Effector memory CD8-positive, alpha-beta T cell (primary cell): ENCODE measurements at regions not wholly inside any gene's neighbourhood (a gene's known extent, or its start where the extent isn't known, plus 50 kb on each side); places are given as distances from the start of the nearest gene placed in this dataset.

Source experiments
- ATAC-seq: fragments of 150-1000 bp; cut with Tn5 transposase; replicated peaks from 2 replicates; pipeline ENCODE4 v1.10.0; 2021; ENCODE audit warnings: mild to moderate bottlenecking, moderate library complexity
- DNase-seq, 3 experiments: peaks; one replicate each; pipeline ENCODE4 v3.0.0; 2021
- H3K27ac Mint-ChIP-seq, 2 donors: one replicate each; pipeline ENCODE4 v1.8.0; 2022; ENCODE audit warnings: mild to moderate bottlenecking in 2 of 2, mixed read lengths in 2 of 2, moderate library complexity in 2 of 2
- H3K27me3 Mint-ChIP-seq, 2 donors: one replicate each; pipeline ENCODE4 v1.8.0; 2022; ENCODE audit warnings: mixed read lengths in 2 of 2
- H3K36me3 Mint-ChIP-seq: one replicate; pipeline ENCODE4 v1.8.0; 2022; ENCODE audit warnings: mild to moderate bottlenecking, moderate library complexity, mixed read lengths; ENCODE audit not compliant: insufficient read depth
- H3K4me1 Mint-ChIP-seq, 2 donors: one replicate each; pipeline ENCODE4 v1.8.0; 2022; ENCODE audit warnings: low read depth in 2 of 2, mixed read lengths in 2 of 2
- H3K4me3 Mint-ChIP-seq, 2 donors: one replicate each; pipeline ENCODE4 v1.8.0; 2022; ENCODE audit warnings: mild to moderate bottlenecking in 2 of 2, mixed read lengths in 2 of 2, moderate library complexity in 2 of 2
- H3K9me3 Mint-ChIP-seq, 2 donors: one replicate each; pipeline ENCODE4 v1.8.0; 2022; ENCODE audit warnings: mixed read lengths in 2 of 2

DNA sequence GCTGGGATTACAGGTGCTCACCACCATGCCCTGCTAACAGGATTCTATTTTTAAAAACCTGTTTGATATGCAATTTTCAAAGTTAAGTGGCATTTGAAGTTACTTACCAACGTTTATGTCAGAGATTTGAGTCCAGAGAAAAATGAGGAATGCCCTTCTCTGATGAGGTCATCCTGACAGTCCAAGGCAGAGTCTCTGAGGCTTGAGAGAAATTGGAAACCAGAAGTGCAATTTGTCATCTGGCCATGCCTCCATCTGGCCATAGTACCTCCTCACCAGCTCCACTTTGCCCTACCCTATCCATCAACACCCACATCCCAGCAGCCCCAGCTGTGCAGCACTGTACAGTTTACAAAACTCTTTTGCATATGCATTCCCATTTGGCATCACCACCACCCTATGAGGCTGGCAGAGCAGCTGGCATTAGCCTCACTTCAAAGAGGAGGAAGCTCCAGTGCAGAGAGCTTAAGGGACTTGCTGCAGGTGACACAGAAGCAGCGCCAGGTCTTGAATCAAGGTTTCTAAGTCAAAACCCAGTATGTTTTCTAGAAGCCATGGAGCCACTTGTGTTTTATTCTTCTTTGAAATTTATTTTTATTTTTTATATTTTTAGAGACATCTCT is 54.5 kb upstream of the PDZD8 start:
- Mint-ChIP-seq H3K36me3 (no peaks in the 10 kb centered on the region), H3K4me3 (no peak overlapping the region), H3K9me3 (no peaks in the 10 kb centered on the region), H3K27ac (no peak overlapping the region), H3K4me1 (peaks cover 0 to 4% of the 10 kb centered on the region in 2 donors), H3K27me3 (peaks cover 30 to 38% of the 10 kb centered on the region in 2 donors)
- ATAC-seq (no peak), DNase-seq (no peak)

- peaks cover 9 to 20% of the 10 kb centered on the region in 2 donors for H3K27me3 Mint-ChIP-seq
- no peak overlapping the region for H3K27ac Mint-ChIP-seq
- H3K36me3 Mint-ChIP-seq, result no peaks in the 10 kb centered on the region
- H3K4me1 Mint-ChIP-seq, result peaks cover 0 to 2% of the 10 kb centered on the region in 2 donors
- H3K9me3 Mint-ChIP-seq, result no peaks in the 10 kb centered on the region
- no peak for DNase-seq
- ATAC-seq, result no peak
- H3K4me3 Mint-ChIP-seq, result no peak overlapping the region
Observed at GRCh38 chr10:117427356-117427755, 52.1 kb upstream of the PDZD8 start.

DNA sequence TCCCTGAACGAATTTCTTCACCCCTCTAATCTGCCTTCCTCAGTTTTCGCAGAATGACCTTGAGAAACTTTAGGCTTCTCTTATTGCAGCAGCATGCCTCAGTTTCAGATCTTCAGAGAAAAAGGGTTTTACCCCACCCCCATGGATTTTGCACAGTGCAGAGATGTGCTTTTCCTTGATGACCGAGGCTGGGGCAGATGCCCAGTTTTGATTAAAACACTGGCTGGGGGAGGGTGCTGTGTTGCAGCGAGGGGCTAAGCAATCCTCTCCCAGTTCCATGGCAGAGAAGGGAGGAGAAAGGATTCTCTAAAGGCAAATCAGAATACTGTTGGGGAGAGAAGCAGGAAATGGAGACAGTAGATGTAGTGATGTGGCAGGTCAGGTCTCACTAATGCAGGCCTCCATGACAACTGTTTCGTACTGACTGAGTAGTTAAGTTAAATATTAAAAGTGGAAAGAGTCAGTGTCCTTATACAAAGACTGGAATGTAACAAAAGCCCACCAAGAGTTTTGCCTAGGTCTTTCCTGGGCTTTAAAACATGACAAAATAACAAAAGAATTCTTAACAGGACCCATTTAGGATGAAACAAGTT is 50.8 kb upstream of the PDZD8 start:
- no peak for ATAC-seq
- no peaks in the 10 kb centered on the region for H3K36me3 Mint-ChIP-seq
- H3K9me3 Mint-ChIP-seq, result no peaks in the 10 kb centered on the region
- peaks cover 5 to 19% of the 10 kb centered on the region in 2 donors for H3K27me3 Mint-ChIP-seq
- no peak for DNase-seq
- peaks cover 0 to 2% of the 10 kb centered on the region in 2 donors for H3K4me1 Mint-ChIP-seq
- H3K4me3 Mint-ChIP-seq, result no peak overlapping the region
- H3K27ac Mint-ChIP-seq, result no peak overlapping the region

- ATAC-seq (no peak), DNase-seq (no peak)
- Mint-ChIP-seq H3K27ac (no peak overlapping the region), H3K4me3 (no peak overlapping the region), H3K36me3 (no peaks in the 10 kb centered on the region), H3K9me3 (no peaks in the 10 kb centered on the region), H3K4me1 (peaks cover 0 to 2% of the 10 kb centered on the region in 2 donors), H3K27me3 (peaks cover 11 to 29% of the 10 kb centered on the region in 2 donors)
Observed at GRCh38 chr10:117424883-117425649, 49.8 kb upstream of the PDZD8 start.
